ENCODE measurements at regions not wholly inside any gene's neighbourhood (a gene's known extent, or its start where the extent isn't known, plus 50 kb on each side); places are given as distances from the start of the nearest gene placed in this dataset.

- no peak for DNase-seq (ENCODE audit: low spot score)
- peaks cover 34% of the 10 kb centered on the region for H3K9me3 Mint-ChIP-seq
- no peak overlapping the region for H3K4me3 Mint-ChIP-seq
- H3K27me3 Mint-ChIP-seq (ENCODE audit: low read depth): no peaks in the 10 kb centered on the region
- H3K4me1 Mint-ChIP-seq (ENCODE audit: low read depth): peaks cover 31% of the 10 kb centered on the region
- H3K27ac Mint-ChIP-seq: no peak overlapping the region
- no peaks in the 10 kb centered on the region for H3K36me3 Mint-ChIP-seq (ENCODE audit: low read depth)
Observed at GRCh38 chrX:78527818-78528217, 131.3 kb downstream of the RTL3 start.

- Mint-ChIP-seq H3K9me3 (peaks cover 34% of the 10 kb centered on the region), H3K36me3 (ENCODE audit: low read depth) (no peaks in the 10 kb centered on the region), H3K4me1 (ENCODE audit: low read depth) (peaks cover 29% of the 10 kb centered on the region), H3K27me3 (ENCODE audit: low read depth) (no peaks in the 10 kb centered on the region), H3K27ac (no peak overlapping the region), H3K4me3 (no peak overlapping the region)
- DNase-seq (ENCODE audit: low spot score): peak; percentile 61
Observed at GRCh38 chrX:78527263-78527662, 131.9 kb downstream of the RTL3 start.

GRCh38 chrX:78522601-78523000, 136.5 kb downstream of the RTL3 start:
- no peaks in the 10 kb centered on the region for H3K27me3 Mint-ChIP-seq (ENCODE audit: low read depth)

GRCh38 chrX:78517124-78517523, 142.0 kb downstream of the RTL3 start:
- DNase-seq (ENCODE audit: low spot score): peak; percentile 69
- H3K36me3 Mint-ChIP-seq (ENCODE audit: low read depth): peaks cover 26% of the 10 kb centered on the region
- no peaks in the 10 kb centered on the region for H3K27me3 Mint-ChIP-seq (ENCODE audit: low read depth)
- peaks cover 33% of the 10 kb centered on the region for H3K9me3 Mint-ChIP-seq
- peaks cover 39% of the 10 kb centered on the region for H3K4me1 Mint-ChIP-seq (ENCODE audit: low read depth)
- peak overlapping the region; percentile 89 for H3K27ac Mint-ChIP-seq
- peak overlapping the region; percentile 68 for H3K4me3 Mint-ChIP-seq

More at GRCh38 chrX:78522601-78523000, 136.5 kb downstream of the RTL3 start:
- DNase-seq (ENCODE audit: low spot score): no peak
- Mint-ChIP-seq H3K4me3 (no peak overlapping the region), H3K4me1 (ENCODE audit: low read depth) (peaks cover 32% of the 10 kb centered on the region), H3K36me3 (ENCODE audit: low read depth) (peaks cover 9% of the 10 kb centered on the region), H3K9me3 (peaks cover 43% of the 10 kb centered on the region), H3K27ac (no peak overlapping the region)

GRCh38 chrX:78514852-78515251, 144.3 kb downstream of the RTL3 start:
- no peak overlapping the region for H3K4me3 Mint-ChIP-seq
- peak overlapping the region; percentile 78 for H3K27ac Mint-ChIP-seq
- peak; percentile 6 for DNase-seq (ENCODE audit: low spot score)
- peaks cover 37% of the 10 kb centered on the region for H3K4me1 Mint-ChIP-seq (ENCODE audit: low read depth)
- peaks cover 37% of the 10 kb centered on the region for H3K36me3 Mint-ChIP-seq (ENCODE audit: low read depth)
- no peaks in the 10 kb centered on the region for H3K27me3 Mint-ChIP-seq (ENCODE audit: low read depth)
- H3K9me3 Mint-ChIP-seq: peaks cover 47% of the 10 kb centered on the region

- Mint-ChIP-seq H3K27me3 (ENCODE audit: low read depth) (no peaks in the 10 kb centered on the region), H3K4me3 (no peak overlapping the region), H3K27ac (peak overlapping the region; percentile 78), H3K4me1 (ENCODE audit: low read depth) (peaks cover 37% of the 10 kb centered on the region), H3K9me3 (peaks cover 54% of the 10 kb centered on the region), H3K36me3 (ENCODE audit: low read depth) (peaks cover 40% of the 10 kb centered on the region)
- no peak for DNase-seq (ENCODE audit: low spot score)
Observed at GRCh38 chrX:78513971-78514738, 145.0 kb downstream of the RTL3 start.

GRCh38 chrX:78506248-78506647, 152.9 kb downstream of the RTL3 start:
- Mint-ChIP-seq H3K9me3 (peaks cover 34% of the 10 kb centered on the region), H3K4me1 (ENCODE audit: low read depth) (peaks cover 3% of the 10 kb centered on the region)

GRCh38 chrX:78496483-78496882, 162.6 kb downstream of the RTL3 start:
- DNase-seq (ENCODE audit: low spot score): no peak
- Mint-ChIP-seq H3K36me3 (ENCODE audit: low read depth) (peaks cover 3% of the 10 kb centered on the region), H3K27ac (no peak overlapping the region), H3K4me3 (no peak overlapping the region), H3K9me3 (peaks cover 13% of the 10 kb centered on the region), H3K27me3 (ENCODE audit: low read depth) (no peaks in the 10 kb centered on the region), H3K4me1 (ENCODE audit: low read depth) (peaks cover 11% of the 10 kb centered on the region)

More at GRCh38 chrX:78506248-78506647, 152.9 kb downstream of the RTL3 start:
- Mint-ChIP-seq H3K4me3 (no peak overlapping the region), H3K27ac (no peak overlapping the region), H3K27me3 (ENCODE audit: low read depth) (no peaks in the 10 kb centered on the region), H3K36me3 (ENCODE audit: low read depth) (peaks cover 24% of the 10 kb centered on the region)
- DNase-seq (ENCODE audit: low spot score): no peak

GRCh38 chrX:78493180-78493579, 165.8 kb upstream of the CYSLTR1 start:
- Mint-ChIP-seq H3K4me1 (ENCODE audit: low read depth) (peaks cover 11% of the 10 kb centered on the region), H3K36me3 (ENCODE audit: low read depth) (peaks cover 3% of the 10 kb centered on the region), H3K27ac (no peak overlapping the region), H3K4me3 (peak overlapping the region; percentile 18), H3K9me3 (peaks cover 13% of the 10 kb centered on the region), H3K27me3 (ENCODE audit: low read depth) (no peaks in the 10 kb centered on the region)
- no peak for DNase-seq (ENCODE audit: low spot score)

- Mint-ChIP-seq H3K27ac (no peak overlapping the region), H3K9me3 (peaks cover 23% of the 10 kb centered on the region), H3K27me3 (ENCODE audit: low read depth) (no peaks in the 10 kb centered on the region), H3K4me3 (no peak overlapping the region), H3K4me1 (ENCODE audit: low read depth) (no peaks in the 10 kb centered on the region), H3K36me3 (ENCODE audit: low read depth) (no peaks in the 10 kb centered on the region)
- DNase-seq (ENCODE audit: low spot score): no peak
Observed at GRCh38 chrX:78476701-78477100, 149.3 kb upstream of the CYSLTR1 start.

- H3K27me3 Mint-ChIP-seq (ENCODE audit: low read depth): no peaks in the 10 kb centered on the region
- H3K27ac Mint-ChIP-seq: no peak overlapping the region
- no peaks in the 10 kb centered on the region for H3K36me3 Mint-ChIP-seq (ENCODE audit: low read depth)
- no peak overlapping the region for H3K4me3 Mint-ChIP-seq
- H3K9me3 Mint-ChIP-seq: peaks cover 6% of the 10 kb centered on the region
- no peak for DNase-seq (ENCODE audit: low spot score)
- H3K4me1 Mint-ChIP-seq (ENCODE audit: low read depth): no peaks in the 10 kb centered on the region
Observed at GRCh38 chrX:78456909-78457308, 129.5 kb upstream of the CYSLTR1 start.

GRCh38 chrX:78455901-78456300, 128.5 kb upstream of the CYSLTR1 start:
- peaks cover 4% of the 10 kb centered on the region for H3K9me3 Mint-ChIP-seq
- no peaks in the 10 kb centered on the region for H3K36me3 Mint-ChIP-seq (ENCODE audit: low read depth)
- no peaks in the 10 kb centered on the region for H3K4me1 Mint-ChIP-seq (ENCODE audit: low read depth)
- H3K4me3 Mint-ChIP-seq: no peak overlapping the region
- no peak overlapping the region for H3K27ac Mint-ChIP-seq
- no peaks in the 10 kb centered on the region for H3K27me3 Mint-ChIP-seq (ENCODE audit: low read depth)
- DNase-seq (ENCODE audit: low spot score): no peak

- Mint-ChIP-seq H3K36me3 (ENCODE audit: low read depth) (no peaks in the 10 kb centered on the region), H3K4me1 (ENCODE audit: low read depth) (no peaks in the 10 kb centered on the region), H3K27me3 (ENCODE audit: low read depth) (no peaks in the 10 kb centered on the region), H3K4me3 (no peak overlapping the region), H3K27ac (no peak overlapping the region), H3K9me3 (peaks cover 9% of the 10 kb centered on the region)
- DNase-seq (ENCODE audit: low spot score): no peak
Observed at GRCh38 chrX:78452356-78452755, 124.9 kb upstream of the CYSLTR1 start.

GRCh38 chrX:78437621-78438020, 110.2 kb upstream of the CYSLTR1 start:
- H3K9me3 Mint-ChIP-seq: peaks cover 12% of the 10 kb centered on the region
- no peak for DNase-seq (ENCODE audit: low spot score)
- no peaks in the 10 kb centered on the region for H3K36me3 Mint-ChIP-seq (ENCODE audit: low read depth)

GRCh38 chrX:78429172-78429571, 101.8 kb upstream of the CYSLTR1 start:
- Mint-ChIP-seq H3K27me3 (ENCODE audit: low read depth) (no peaks in the 10 kb centered on the region), H3K4me1 (ENCODE audit: low read depth) (peaks cover 2% of the 10 kb centered on the region), H3K4me3 (no peak overlapping the region), H3K36me3 (ENCODE audit: low read depth) (no peaks in the 10 kb centered on the region), H3K9me3 (peaks cover 12% of the 10 kb centered on the region), H3K27ac (no peak overlapping the region)
- no peak for DNase-seq (ENCODE audit: low spot score)

More at GRCh38 chrX:78437621-78438020, 110.2 kb upstream of the CYSLTR1 start:
- H3K4me3 Mint-ChIP-seq: no peak overlapping the region
- peaks cover 3% of the 10 kb centered on the region for H3K4me1 Mint-ChIP-seq (ENCODE audit: low read depth)
- no peaks in the 10 kb centered on the region for H3K27me3 Mint-ChIP-seq (ENCODE audit: low read depth)
- no peak overlapping the region for H3K27ac Mint-ChIP-seq

Measured in T-helper 2 cell treated with Interferon-gamma antibody and Interleukin-4, amounts not matched to agents 5 μg/mL and 100 μg/mL, for 36 hours (primary cell).